GM12878 (cell line): ENCODE measurements at regions not wholly inside any gene's neighbourhood (a gene's known extent, or its start where the extent isn't known, plus 50 kb on each side); places are given as distances from the start of the nearest gene placed in this dataset.

Experiments used
- ATAC-seq: fragments of 200-7000 bp; cut with Tn5 transposase; 3 replicates; pipeline ENCODE4 v1.9.1; 2020; ENCODE audit warnings: mild to moderate bottlenecking, moderate library complexity
- BruUV-seq: library from RNA; stranded (reverse); fragments of 400-500 nt; replicated peaks from 2 replicates; lab custom pipeline; 2021; lab: Mats Ljungman, UMichigan
- CTCF ChIA-PET: fragments of 300-600 bp; sonication (Branson Sonifier 250); formaldehyde crosslinking; extraction: SDS; loops from one replicate; lab custom pipeline; 2021; ENCODE audit warnings: inconsistent platforms; lab: Yijun Ruan, JAX
- POLR2A ChIA-PET: fragments of 350-600 bp; formaldehyde crosslinking; extraction: SDS; loops from one replicate; lab custom pipeline; 2021; ENCODE audit warnings: inconsistent platforms; lab: Charles Lee
- RAD21 ChIA-PET: fragments of 300-600 bp; sonication (Branson Sonifier 250); formaldehyde crosslinking; loops from one replicate; lab custom pipeline; 2023; ENCODE audit warnings: antibody characterized with exemption; ENCODE audit not compliant: unreplicated experiment; lab: Charles Lee
- SMC1A ChIA-PET: fragments of 300-600 bp; sonication (Branson Sonifier 250); formaldehyde crosslinking; loops from one replicate; lab custom pipeline; 2023; ENCODE audit not compliant: unreplicated experiment, uncharacterized antibody; lab: Charles Lee
- DNase-seq: peaks from one replicate; pipeline ENCODE4 v3.0.0-alpha.2; 2011; ENCODE audit warnings: low read depth, low spot score
- FAIRE-seq: peaks from 3 replicates; lab custom pipeline; 2011; peaks lifted over from hg19 to GRCh38; lab: Jason Lieb, UNC
- H2AFZ ChIP-seq: 2 replicates; pipeline ENCODE4 v1.6.0; 2011; ENCODE audit warnings: low read depth, low read length, control low read depth; ENCODE audit not compliant: control insufficient read depth
- H3K27ac ChIP-seq: 2 replicates; pipeline ENCODE4 v1.5.1; 2011; ENCODE audit warnings: control low read depth; ENCODE audit not compliant: control insufficient read depth, insufficient read depth
- H3K27me3 ChIP-seq, 2 experiments: replicated peaks in 1 of 2; 2 replicates each; pipeline versions ENCODE4 v1.6.0 to v1.6.1; 2011; ENCODE audit warnings: low read length in 1 of 2; ENCODE audit not compliant: control insufficient read depth in 2 of 2, insufficient read depth in 2 of 2
- H3K36me3 ChIP-seq, 2 experiments: 2 replicates each; pipeline ENCODE4 v1.5.1; 2011; ENCODE audit warnings: low read length in 1 of 2; ENCODE audit not compliant: control insufficient read depth in 2 of 2, insufficient read depth in 2 of 2
- H3K4me1 ChIP-seq: 2 replicates; pipeline ENCODE4 v1.6.1; 2011; ENCODE audit warnings: mild to moderate bottlenecking, low read length, moderate library complexity, mixed read lengths; ENCODE audit not compliant: control insufficient read depth, insufficient read depth
- H3K4me2 ChIP-seq: 2 replicates; pipeline ENCODE4 v1.6.0; 2011; ENCODE audit warnings: control low read depth; ENCODE audit not compliant: control insufficient read depth, insufficient read depth
- H3K4me3 ChIP-seq: fragments of 200-600 bp; sonication (generic); 2 replicates; pipeline ENCODE4 v1.5.1; 2016
- H3K79me2 ChIP-seq: 2 replicates; pipeline ENCODE4 v1.6.0; 2011; ENCODE audit warnings: low read length; ENCODE audit not compliant: control insufficient read depth, insufficient read depth
- H3K9ac ChIP-seq: 2 replicates; pipeline ENCODE4 v1.8.0; 2011; ENCODE audit warnings: low read length, control low read depth, mixed read lengths; ENCODE audit not compliant: control insufficient read depth, insufficient read depth
- H3K9me3 ChIP-seq: replicated peaks from 3 replicates; pipeline ENCODE4 v1.5.1; 2011; ENCODE audit warnings: mild to moderate bottlenecking, low read length; ENCODE audit not compliant: control insufficient read depth, insufficient read depth
- H4K20me1 ChIP-seq: 2 replicates; pipeline ENCODE4 v1.6.0; 2011; ENCODE audit not compliant: control insufficient read depth, insufficient read depth
- BACH1 ChIP-seq: fragments of 450-650 bp; IDR thresholded peaks from 2 replicates; pipeline ENCODE4 v1.6.1; 2017; ENCODE audit warnings: mild to moderate bottlenecking, borderline replicate concordance
- CREB1 ChIP-seq: IDR thresholded peaks from 2 replicates; pipeline ENCODE4 v1.6.1; 2012; ENCODE audit warnings: low read depth, mild to moderate bottlenecking, inconsistent platforms
- EED ChIP-seq: sonication (generic); IDR thresholded peaks from 2 replicates; pipeline ENCODE4 v1.6.1; 2016; ENCODE audit warnings: antibody characterized with exemption, low read depth
- EGR1 ChIP-seq, 2 experiments: IDR thresholded peaks; 1 replicate in 1 of 2; 2 replicates in 1 of 2; pipeline ENCODE4 v1.6.1; 2011 to 2012; ENCODE audit warnings: low read depth in 2 of 2, low read length in 2 of 2, borderline replicate concordance in 1 of 2, mild to moderate bottlenecking in 1 of 2, moderate library complexity in 1 of 2
- ETV6 ChIP-seq, 2 experiments: fragments of 450-650 bp in 1 of 2; IDR thresholded peaks in 1 of 2; conservative IDR thresholded peaks in 1 of 2; 2 replicates each; pipeline ENCODE4 v1.6.1; 2014; ENCODE audit warnings: antibody characterized with exemption in 1 of 2, borderline replicate concordance in 1 of 2, low read depth in 1 of 2, mild to moderate bottlenecking in 1 of 2, moderate library complexity in 1 of 2
- FOS ChIP-seq: IDR thresholded peaks from 3 replicates; pipeline ENCODE4 v1.6.1; 2011; ENCODE audit warnings: borderline replicate concordance; ENCODE audit not compliant: insufficient read length; ENCODE audit errors: extremely low read depth
- HDAC2 ChIP-seq: fragments of 200-600 bp; sonication (generic); IDR thresholded peaks from 2 replicates; pipeline ENCODE4 v1.6.1; 2017
- HDAC6 ChIP-seq: fragments of 200-600 bp; sonication (generic); IDR thresholded peaks from one replicate; pipeline ENCODE4 v1.8.0; 2017; ENCODE audit warnings: antibody characterized with exemption; ENCODE audit not compliant: unreplicated experiment
- NFYA ChIP-seq: IDR thresholded peaks from 2 replicates; pipeline ENCODE4 v1.6.1; 2011; ENCODE audit warnings: low read depth, mild to moderate bottlenecking, low read length, improper control_type of control experiment, borderline replicate concordance
- SPI1 ChIP-seq: IDR thresholded peaks from 2 replicates; pipeline ENCODE4 v1.6.1; 2011; ENCODE audit warnings: low read depth, mild to moderate bottlenecking, low read length, moderate library complexity, borderline replicate concordance; ENCODE audit not compliant: insufficient read depth
- SUZ12 ChIP-seq: fragments of 200-600 bp; sonication (generic); IDR thresholded peaks from one replicate; pipeline ENCODE4 v1.6.1; 2018; ENCODE audit warnings: antibody characterized with exemption, mild to moderate bottlenecking; ENCODE audit not compliant: unreplicated experiment
- TAF1 ChIP-seq: IDR thresholded peaks from 2 replicates; pipeline ENCODE4 v1.6.1; 2011; ENCODE audit warnings: mild to moderate bottlenecking, low read depth, low read length, borderline replicate concordance
- USF1 ChIP-seq: IDR thresholded peaks from 2 replicates; pipeline ENCODE4 v1.6.1; 2011; ENCODE audit warnings: borderline replicate concordance, low read depth, mild to moderate bottlenecking, moderate library complexity, mixed read lengths, low read length; ENCODE audit not compliant: insufficient read depth; ENCODE audit errors: extremely low read length
- ZNF622 ChIP-seq: fragments of 450-650 bp; IDR thresholded peaks from 2 replicates; pipeline ENCODE4 v1.6.1; 2017; ENCODE audit warnings: mild to moderate bottlenecking, inconsistent platforms
- ZNF687 ChIP-seq: fragments of 450-650 bp; IDR thresholded peaks from 2 replicates; pipeline ENCODE4 v1.6.1; 2017; ENCODE audit warnings: mild to moderate bottlenecking, moderate library complexity
- ZZZ3 ChIP-seq: IDR thresholded peaks from 2 replicates; pipeline ENCODE4 v1.6.1; 2011; ENCODE audit warnings: low read depth; ENCODE audit not compliant: control insufficient read depth, insufficient read length
- WGBS: methylation state at CpG from one replicate; pipeline ENCODE4 v1.1.6; 2016; ENCODE audit warnings: low lambda C conversion rate; ENCODE audit not compliant: insufficient replicate concordance, insufficient coverage; ENCODE audit errors: missing lambda C conversion rate; 5-methylcytosine and 5-hydroxymethylcytosine counted together
- in situ Hi-C: fragments of 300-500 bp; cut with MboI; formaldehyde crosslinking; loops from 9 replicates; pipeline ENCODE4 v1.14.3; 2018; ENCODE audit warnings: mixed read lengths
- intact Hi-C: fragments of 100-400 bp; cut with micrococcal nuclease; formaldehyde crosslinking; loops from one replicate; pipeline ENCODE4 v1.14.2; 2022; ENCODE audit not compliant: unreplicated experiment
- TF ChIP-seq, protein P1 (sequence below): fragments of 450-650 bp; IDR thresholded peaks from 2 replicates; pipeline ENCODE4 v1.6.1; 2018; ENCODE audit warnings: mild to moderate bottlenecking, low read depth, moderate library complexity; ENCODE audit not compliant: partially characterized antibody

GRCh38 chr10:128846927-128847326, 620.1 kb upstream of the MGMT start:
- H3K27me3 ChIP-seq = no peaks in the 10 kb centered on the region
- H3K27ac ChIP-seq = no peak overlapping the region
- TF ChIP-seq ZNF622 (no peak), TAF1 (no peak), EGR1 (IDR thresholded peaks at IDR 0.05; ENCODE audit: borderline replicate concordance in 1 of 2, low read depth in 2 of 2, low read length in 2 of 2) (no peak), USF1 (no peak), HDAC2 (no peak), BACH1 (no peak), CREB1 (no peak), SUZ12 (no peak), HDAC6 (no peak), ZNF687 (no peak), SPI1 (no peak), NFYA (no peak), ETV6 (conservative IDR thresholded peaks at IDR 0.05 in 1 of 2, IDR thresholded peaks at IDR 0.05 in 1 of 2; ENCODE audit: borderline replicate concordance in 1 of 2, low read depth in 1 of 2) (no peak), EED (no peak), FOS (no peak), ZZZ3 (no peak)
- TF ChIP-seq, protein P1, sequence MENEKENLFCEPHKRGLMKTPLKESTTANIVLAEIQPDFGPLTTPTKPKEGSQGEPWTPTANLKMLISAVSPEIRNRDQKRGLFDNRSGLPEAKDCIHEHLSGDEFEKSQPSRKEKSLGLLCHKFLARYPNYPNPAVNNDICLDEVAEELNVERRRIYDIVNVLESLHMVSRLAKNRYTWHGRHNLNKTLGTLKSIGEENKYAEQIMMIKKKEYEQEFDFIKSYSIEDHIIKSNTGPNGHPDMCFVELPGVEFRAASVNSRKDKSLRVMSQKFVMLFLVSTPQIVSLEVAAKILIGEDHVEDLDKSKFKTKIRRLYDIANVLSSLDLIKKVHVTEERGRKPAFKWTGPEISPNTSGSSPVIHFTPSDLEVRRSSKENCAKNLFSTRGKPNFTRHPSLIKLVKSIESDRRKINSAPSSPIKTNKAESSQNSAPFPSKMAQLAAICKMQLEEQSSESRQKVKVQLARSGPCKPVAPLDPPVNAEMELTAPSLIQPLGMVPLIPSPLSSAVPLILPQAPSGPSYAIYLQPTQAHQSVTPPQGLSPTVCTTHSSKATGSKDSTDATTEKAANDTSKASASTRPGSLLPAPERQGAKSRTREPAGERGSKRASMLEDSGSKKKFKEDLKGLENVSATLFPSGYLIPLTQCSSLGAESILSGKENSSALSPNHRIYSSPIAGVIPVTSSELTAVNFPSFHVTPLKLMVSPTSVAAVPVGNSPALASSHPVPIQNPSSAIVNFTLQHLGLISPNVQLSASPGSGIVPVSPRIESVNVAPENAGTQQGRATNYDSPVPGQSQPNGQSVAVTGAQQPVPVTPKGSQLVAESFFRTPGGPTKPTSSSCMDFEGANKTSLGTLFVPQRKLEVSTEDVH = no peak
- RAD21 ChIA-PET = no interaction called here
- intact Hi-C loops = loop anchor here (10.0 kb wide), 1 partner anchor 62 kb away; no protein-coding TSS in a partner anchor
- no peak overlapping the region for H3K9ac ChIP-seq
- H2AFZ ChIP-seq = no peak overlapping the region
- FAIRE-seq (no peak), DNase-seq (no peak), ATAC-seq (no peak)
- no peaks in the 10 kb centered on the region for H3K36me3 ChIP-seq
- SMC1A ChIA-PET = no interaction called here
- H3K9me3 ChIP-seq = no peaks in the 10 kb centered on the region
- in situ Hi-C loops = no loop called here
- no peaks in the 10 kb centered on the region for H3K79me2 ChIP-seq
- POLR2A ChIA-PET = no interaction called here
- no peak overlapping the region for H3K4me3 ChIP-seq
- no TSS peak for BruUV-seq
- no peak overlapping the region for H3K4me2 ChIP-seq
- H4K20me1 ChIP-seq = no peaks in the 10 kb centered on the region
- 35% methylated on average over 3 of the region's 3 CpGs for WGBS
- no peaks in the 10 kb centered on the region for H3K4me1 ChIP-seq
- CTCF ChIA-PET = no interaction called here
